Fibroblast of peridontal ligament (primary cell): ENCODE measurements at regions not wholly inside any gene's neighbourhood (a gene's known extent, or its start where the extent isn't known, plus 50 kb on each side); places are given as distances from the start of the nearest gene placed in this dataset.
"Not testable (repeated sequence)": the region's sequence is repeated elsewhere in the genome, so short reads cannot be mapped to it uniquely, and the experiment has no call there.

Source experiments
- DNase-seq: peaks from one replicate; pipeline ENCODE4 v3.0.0-alpha.2; 2010; ENCODE audit errors: extremely low read depth

GRCh38 chr1:83395130-83395529 is 603.8 kb downstream of the TTLL7 start:
- DNase-seq = not testable (repeated sequence)

- DNase-seq = peak; percentile 11
Observed at GRCh38 chr1:83386946-83387345, 612.0 kb downstream of the TTLL7 start.

GRCh38 chr1:83383107-83383506 is 615.8 kb downstream of the TTLL7 start:
- DNase-seq = not testable (repeated sequence)

- not testable (repeated sequence) for DNase-seq
Observed at GRCh38 chr1:83373018-83373417, 625.9 kb downstream of the TTLL7 start.

- DNase-seq = not testable (repeated sequence)
Observed at GRCh38 chr1:83369853-83370252, 629.1 kb downstream of the TTLL7 start.

GRCh38 chr1:83365320-83365719 is 633.6 kb downstream of the TTLL7 start:
- DNase-seq = not testable (repeated sequence)

GRCh38 chr1:83345375-83345774 is 653.6 kb downstream of the TTLL7 start:
- DNase-seq = not testable (repeated sequence)

- not testable (repeated sequence) for DNase-seq
Observed at GRCh38 chr1:83343767-83344166, 655.2 kb downstream of the TTLL7 start.

- DNase-seq = not testable (repeated sequence)
Observed at GRCh38 chr1:83342995-83343394, 655.9 kb downstream of the TTLL7 start.

GRCh38 chr1:83332308-83332707 is 666.6 kb downstream of the TTLL7 start:
- not testable (repeated sequence) for DNase-seq

GRCh38 chr1:83318366-83318765 is 680.6 kb downstream of the TTLL7 start:
- DNase-seq = peak; percentile 83

GRCh38 chr1:83315446-83315845 is 683.5 kb downstream of the TTLL7 start:
- DNase-seq = not testable (repeated sequence)

- not testable (repeated sequence) for DNase-seq
Observed at GRCh38 chr1:83310161-83310560, 688.8 kb downstream of the TTLL7 start.

- peak; percentile 10 for DNase-seq
Observed at GRCh38 chr1:83309035-83309434, 689.9 kb downstream of the TTLL7 start.

- DNase-seq = not testable (repeated sequence)
Observed at GRCh38 chr1:83306811-83307210, 692.1 kb downstream of the TTLL7 start.

- not testable (repeated sequence) for DNase-seq
Observed at GRCh38 chr1:83295594-83295993, 703.3 kb downstream of the TTLL7 start.

- not testable (repeated sequence) for DNase-seq
Observed at GRCh38 chr1:83287391-83287790, 711.5 kb downstream of the TTLL7 start.

GRCh38 chr1:83274656-83275055 is 724.3 kb downstream of the TTLL7 start:
- not testable (repeated sequence) for DNase-seq

- not testable (repeated sequence) for DNase-seq
Observed at GRCh38 chr1:83272484-83272883, 726.4 kb downstream of the TTLL7 start.

- not testable (repeated sequence) for DNase-seq
Observed at GRCh38 chr1:83271834-83272233, 727.1 kb downstream of the TTLL7 start.

- not testable (repeated sequence) for DNase-seq
Observed at GRCh38 chr1:83270801-83271200, 728.1 kb downstream of the TTLL7 start.

- DNase-seq = not testable (repeated sequence)
Observed at GRCh38 chr1:83263808-83264207, 735.1 kb downstream of the TTLL7 start.

- DNase-seq = not testable (repeated sequence)
Observed at GRCh38 chr1:83251687-83252086, 747.2 kb downstream of the TTLL7 start.

GRCh38 chr1:83246780-83247179 is 752.2 kb downstream of the TTLL7 start:
- not testable (repeated sequence) for DNase-seq
